Adrenal gland (tissue), 5 donors: ENCODE measurements at regions not wholly inside any gene's neighbourhood (a gene's known extent, or its start where the extent isn't known, plus 50 kb on each side); places are given as distances from the start of the nearest gene placed in this dataset.

ENCODE experiments used
- POLR2A ChIP-seq, 2 donors: fragments of 450-650 bp; IDR thresholded peaks; one replicate each; pipeline ENCODE4 v1.6.1; 2017; ENCODE audit warnings: antibody characterized with exemption in 2 of 2, mild to moderate bottlenecking in 2 of 2, moderate library complexity in 1 of 2
- TF ChIP-seq, protein P1 (sequence below), 6 experiments: fragments of 450-650 bp in 4 of 6; fragments of 200-600 bp in 2 of 6; sonication (generic) in 1 of 6; IDR thresholded peaks; 1 replicate in 5 of 6; 2 replicates in 1 of 6; pipeline versions ENCODE4 v1.5.1 to v1.8.0; 2016 to 2021; ENCODE audit warnings: antibody characterized with exemption in 6 of 6, mild to moderate bottlenecking in 2 of 6, moderate library complexity in 1 of 6
- donor health status: DM: no; HTN: no; CAD: no.

DNA sequence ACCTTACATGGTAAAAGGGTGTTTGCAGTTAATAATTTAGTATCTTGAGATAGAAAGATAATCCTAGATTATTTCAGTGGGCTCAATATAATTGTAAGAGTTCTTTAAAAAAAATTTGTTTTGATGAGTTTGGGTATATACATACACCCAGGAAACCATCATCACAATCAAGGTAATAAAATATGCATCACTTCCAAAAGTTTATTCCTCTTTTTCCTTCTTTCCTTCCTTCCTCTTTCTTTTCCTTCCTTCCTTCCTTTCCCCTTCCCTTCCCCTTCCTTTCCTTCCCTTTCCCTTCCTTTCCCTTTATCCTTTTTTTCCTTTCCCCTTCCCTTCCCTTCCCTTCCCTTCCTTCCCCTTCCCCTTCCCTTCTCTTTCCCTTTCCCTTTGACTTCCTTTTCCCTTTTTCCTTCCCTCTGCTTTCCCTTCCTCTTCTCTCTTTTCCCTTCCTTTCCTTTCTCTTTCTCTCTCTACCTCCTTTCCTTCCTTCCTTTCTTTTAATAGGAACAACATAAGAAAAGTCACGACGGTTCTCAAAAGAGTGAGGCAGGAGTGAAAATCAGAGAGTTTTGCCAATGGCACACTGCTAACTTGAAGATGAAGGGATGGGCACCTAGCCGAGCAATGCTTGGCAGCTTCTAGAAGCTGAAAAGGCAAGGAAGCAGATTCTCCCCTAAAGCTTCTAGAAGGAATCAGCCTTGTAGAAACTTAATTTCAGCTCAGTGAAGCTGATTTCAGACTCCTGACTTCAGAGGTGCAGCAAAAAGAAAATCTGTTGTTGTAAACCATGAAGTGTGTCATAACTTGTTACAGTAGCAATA lies 2050.2 kb upstream of the AGA start:
- TF ChIP-seq, protein P1, sequence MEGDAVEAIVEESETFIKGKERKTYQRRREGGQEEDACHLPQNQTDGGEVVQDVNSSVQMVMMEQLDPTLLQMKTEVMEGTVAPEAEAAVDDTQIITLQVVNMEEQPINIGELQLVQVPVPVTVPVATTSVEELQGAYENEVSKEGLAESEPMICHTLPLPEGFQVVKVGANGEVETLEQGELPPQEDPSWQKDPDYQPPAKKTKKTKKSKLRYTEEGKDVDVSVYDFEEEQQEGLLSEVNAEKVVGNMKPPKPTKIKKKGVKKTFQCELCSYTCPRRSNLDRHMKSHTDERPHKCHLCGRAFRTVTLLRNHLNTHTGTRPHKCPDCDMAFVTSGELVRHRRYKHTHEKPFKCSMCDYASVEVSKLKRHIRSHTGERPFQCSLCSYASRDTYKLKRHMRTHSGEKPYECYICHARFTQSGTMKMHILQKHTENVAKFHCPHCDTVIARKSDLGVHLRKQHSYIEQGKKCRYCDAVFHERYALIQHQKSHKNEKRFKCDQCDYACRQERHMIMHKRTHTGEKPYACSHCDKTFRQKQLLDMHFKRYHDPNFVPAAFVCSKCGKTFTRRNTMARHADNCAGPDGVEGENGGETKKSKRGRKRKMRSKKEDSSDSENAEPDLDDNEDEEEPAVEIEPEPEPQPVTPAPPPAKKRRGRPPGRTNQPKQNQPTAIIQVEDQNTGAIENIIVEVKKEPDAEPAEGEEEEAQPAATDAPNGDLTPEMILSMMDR (IDR thresholded peaks at IDR 0.05) = no peak
- no peak for TF ChIP-seq POLR2A (IDR thresholded peaks at IDR 0.05)
